ENCODE measurements at regions not wholly inside any gene's neighbourhood (a gene's known extent, or its start where the extent isn't known, plus 50 kb on each side); places are given as distances from the start of the nearest gene placed in this dataset.
A peak's percentile ranks its signal among the peaks of the same experiment; 100 is the strongest.
"Not testable (repeated sequence)": the region's sequence is repeated elsewhere in the genome, so short reads cannot be mapped to it uniquely, and the experiment has no call there.

GRCh38 chr16:50448522-50448921 lies 79.7 kb upstream of the BRD7 start:
- Histone ChIP-seq H3K4me3 (no peak overlapping the region), H3K4me2 (no peak overlapping the region), H3K4me1 (no peaks in the 10 kb centered on the region), H3K27ac (no peak overlapping the region), H3K9me3 (no peaks in the 10 kb centered on the region)
- POLR2A ChIA-PET = no interaction called here
- no peak for FAIRE-seq
- 24% methylated on average over 8 of the region's 8 CpGs for WGBS (ENCODE audit: missing lambda C conversion rate)
- no peak for DNase-seq (ENCODE audit: low read depth in 1 of 2, low spot score in 1 of 2)
- peak; percentile 72 to 90; a peak in 5 of 6 replicates for ATAC-seq
- no peak for TF ChIP-seq BCL3 (IDR thresholded peaks at IDR 0.05)
- no peak for TF ChIP-seq HMGXB4 (CRISPR knock-in tag; IDR thresholded peaks at IDR 0.05; ENCODE audit: borderline replicate concordance)
- no peak for TF ChIP-seq HES2 (IDR thresholded peaks at IDR 0.05)
- no peak for TF ChIP-seq CBX2 (IDR thresholded peaks at IDR 0.05; ENCODE audit: borderline replicate concordance, low read depth)
- no peak for TF ChIP-seq NR3C1 (IDR thresholded peaks at IDR 0.05)
- TF ChIP-seq FOSL2 (IDR thresholded peaks at IDR 0.05) = no peak
- TF ChIP-seq FOSL2 (CRISPR knock-in tag; IDR thresholded peaks at IDR 0.05) = no peak
- TF ChIP-seq RCOR1 (IDR thresholded peaks at IDR 0.05; ENCODE audit: low read depth, low read length) = no peak
- no peak for TF ChIP-seq RARB (CRISPR knock-in tag; IDR thresholded peaks at IDR 0.05)
- TF ChIP-seq RAD21 (conservative IDR thresholded peaks at IDR 0.05 in 1 of 2, IDR thresholded peaks at IDR 0.05 in 1 of 2) = no peak; a peak in 1 of 5 replicates
- no peak for TF ChIP-seq PBX3 (IDR thresholded peaks at IDR 0.05)
- TF ChIP-seq KDM5A (IDR thresholded peaks at IDR 0.05) = no peak
- TF ChIP-seq ESRRA (IDR thresholded peaks at IDR 0.05; ENCODE audit: borderline replicate concordance, low read length) = no peak
- no peak for TF ChIP-seq POLR2A (IDR thresholded peaks at IDR 0.05; ENCODE audit: low read length)
- TF ChIP-seq EHF (CRISPR knock-in tag; IDR thresholded peaks at IDR 0.05) = no peak
- TF ChIP-seq HDAC2 (IDR thresholded peaks at IDR 0.05) = no peak
- no peak for TF ChIP-seq CTCF (IDR thresholded peaks at IDR 0.05)
- TF ChIP-seq ZC3H11A (IDR thresholded peaks at IDR 0.05) = no peak
- CTCF ChIA-PET = interaction anchor here (0.6 kb wide), 1 partner anchor 37 kb away, joined by 3 read pairs; no protein-coding TSS in a partner anchor

GRCh38 chr16:50447386-50447785 lies 78.6 kb upstream of the BRD7 start:
- H3K4me3 ChIP-seq; H3K9me3 ChIP-seq; H3K4me2 ChIP-seq; H3K4me1 ChIP-seq; POLR2A ChIA-PET; H3K27ac ChIP-seq; FAIRE-seq; DNase-seq (ENCODE audit: low read depth in 1 of 2, low spot score in 1 of 2); ATAC-seq: not testable (repeated sequence)
- CTCF ChIA-PET = interaction anchor here (1.6 kb wide), 1 partner anchor 9 kb away, joined by 3 read pairs; no protein-coding TSS in a partner anchor
- WGBS (ENCODE audit: missing lambda C conversion rate) = 44% methylated on average over 8 of the region's 8 CpGs

GRCh38 chr16:50446861-50447260 lies 78.1 kb upstream of the BRD7 start:
- DNase-seq (ENCODE audit: low read depth in 1 of 2, low spot score in 1 of 2) = no peak
- 58% methylated on average over 2 of the region's 4 CpGs for WGBS (ENCODE audit: missing lambda C conversion rate)
- H3K27ac ChIP-seq = no peak overlapping the region
- ChIA-PET CTCF (interaction anchor here (1.6 kb wide), 1 partner anchor 9 kb away, joined by 3 read pairs; no protein-coding TSS in a partner anchor), POLR2A (no interaction called here)
- H3K4me2 ChIP-seq = no peak overlapping the region
- no peaks in the 10 kb centered on the region for H3K4me1 ChIP-seq
- no peaks in the 10 kb centered on the region for H3K9me3 ChIP-seq
- no peak for ATAC-seq
- no peak for FAIRE-seq
- H3K4me3 ChIP-seq = no peak overlapping the region
- no peak for TF ChIP-seq MYC (IDR thresholded peaks at IDR 0.05; ENCODE audit: borderline replicate concordance, low read length)
- no peak for TF ChIP-seq NPAS2 (CRISPR knock-in tag; IDR thresholded peaks at IDR 0.05; ENCODE audit: borderline replicate concordance)
- TF ChIP-seq SREBF2 (IDR thresholded peaks at IDR 0.05) = no peak
- TF ChIP-seq CEBPB (IDR thresholded peaks at IDR 0.05) = no peak
- TF ChIP-seq PBX3 (IDR thresholded peaks at IDR 0.05) = no peak
- TF ChIP-seq KDM1A (IDR thresholded peaks at IDR 0.05; ENCODE audit: low read depth) = no peak
- TF ChIP-seq HOXB5 (CRISPR knock-in tag; IDR thresholded peaks at IDR 0.05) = no peak
- no peak for TF ChIP-seq MAX (IDR thresholded peaks at IDR 0.05)
- TF ChIP-seq MAZ (IDR thresholded peaks at IDR 0.05; ENCODE audit: borderline replicate concordance, low read depth, low read length) = no peak
- no peak for TF ChIP-seq CHD2 (IDR thresholded peaks at IDR 0.05; ENCODE audit: low read length, partially characterized antibody)
